SK-N-SH (cell line): ENCODE measurements at regions not wholly inside any gene's neighbourhood (a gene's known extent, or its start where the extent isn't known, plus 50 kb on each side); places are given as distances from the start of the nearest gene placed in this dataset.

Source experiments
- CTCF ChIA-PET: fragments of 300-600, 350-600 bp; formaldehyde crosslinking; extraction: SDS; loops from one replicate; lab custom pipeline; 2021; lab: Yijun Ruan, JAX
- POLR2A ChIA-PET: fragments of 350-600 bp; sonication (Branson Sonifier 250); formaldehyde crosslinking; extraction: SDS; loops from one replicate; lab custom pipeline; 2020; ENCODE audit warnings: antibody characterized with exemption, inconsistent platforms; lab: Yijun Ruan, JAX
- DNase-seq: peaks from one replicate; pipeline ENCODE4 v3.0.0; 2012
- H2AFZ ChIP-seq: fragments of 200-600 bp; sonication (generic); 2 replicates; pipeline ENCODE4 v1.8.1; 2016; ENCODE audit warnings: antibody characterized with exemption, mild to moderate bottlenecking, low read depth
- H3F3A ChIP-seq: fragments of 200-600 bp; sonication (generic); replicated peaks from 2 replicates; pipeline ENCODE3; 2016; ENCODE audit warnings: antibody characterized with exemption, mild to moderate bottlenecking; ENCODE audit not compliant: insufficient read depth
- H3K27ac ChIP-seq, 2 experiments: fragments of 200-500 bp in 1 of 2; fragments of 200-600 bp in 1 of 2; sonication (Bioruptor generic) in 1 of 2; sonication (generic), shearing (Covaris generic) in 1 of 2; 2 replicates each; pipeline versions ENCODE4 v1.5.1 to v1.6.1; 2014 to 2016; ENCODE audit warnings: low read depth in 2 of 2, inconsistent platforms in 1 of 2, low read length in 1 of 2, mild to moderate bottlenecking in 1 of 2, mixed read lengths in 1 of 2
- H3K27me3 ChIP-seq: fragments of 200-600 bp; sonication (generic), shearing (Covaris generic); 2 replicates; pipeline ENCODE4 v1.6.1; 2016; ENCODE audit warnings: mixed run types; ENCODE audit not compliant: insufficient read depth
- H3K36me3 ChIP-seq, 2 experiments: fragments of 200-500 bp in 1 of 2; fragments of 200-600 bp in 1 of 2; sonication (Bioruptor generic) in 1 of 2; sonication (generic) in 1 of 2; replicated peaks in 1 of 2; 2 replicates each; pipeline versions ENCODE3 to v1.5.1; 2014 to 2016; ENCODE audit warnings: low read length in 1 of 2, mild to moderate bottlenecking in 1 of 2; ENCODE audit not compliant: insufficient read depth in 2 of 2, control insufficient read depth in 1 of 2
- H3K4me1 ChIP-seq, 2 experiments: fragments of 200-500 bp in 1 of 2; fragments of 200-600 bp in 1 of 2; sonication (Bioruptor generic) in 1 of 2; sonication (generic), shearing (Covaris generic) in 1 of 2; 2 replicates each; pipeline versions ENCODE4 v1.5.1 to v1.6.1; 2014 to 2016; ENCODE audit warnings: low read depth in 1 of 2, low read length in 1 of 2, mixed run types in 1 of 2; ENCODE audit not compliant: insufficient read depth in 2 of 2, control insufficient read depth in 1 of 2
- H3K4me2 ChIP-seq: fragments of 200-600 bp; sonication (generic), shearing (Covaris generic); 2 replicates; pipeline ENCODE4 v1.6.1; 2017; ENCODE audit warnings: mixed run types
- H3K4me3 ChIP-seq, 2 experiments: fragments of 200-500 bp in 1 of 2; fragments of 200-600 bp in 1 of 2; sonication (Bioruptor generic) in 1 of 2; sonication (generic), shearing (Covaris generic) in 1 of 2; 2 replicates each; pipeline versions ENCODE4 v1.5.1 to v1.8.1; 2014 to 2016; ENCODE audit warnings: low read depth in 2 of 2, inconsistent platforms in 1 of 2, low read length in 1 of 2, mild to moderate bottlenecking in 1 of 2, mixed read lengths in 1 of 2, moderate library complexity in 1 of 2
- H3K79me2 ChIP-seq: fragments of 200-600 bp; sonication (generic); 2 replicates; pipeline ENCODE4 v1.8.1; 2017; ENCODE audit warnings: mild to moderate bottlenecking; ENCODE audit not compliant: insufficient read depth
- H3K9ac ChIP-seq: fragments of 200-600 bp; sonication (generic); 2 replicates; pipeline ENCODE4 v1.6.1; 2017; ENCODE audit warnings: mixed run types
- H3K9me2 ChIP-seq: fragments of 200-600 bp; sonication (generic); 2 replicates; pipeline ENCODE4 v1.6.1; 2017; ENCODE audit warnings: mixed run types
- H3K9me3 ChIP-seq: fragments of 200-600 bp; sonication (generic); 2 replicates; pipeline ENCODE4 v1.6.1; 2017; ENCODE audit warnings: mixed run types, mild to moderate bottlenecking, moderate library complexity
- H4K20me1 ChIP-seq: fragments of 200-600 bp; sonication (generic); 2 replicates; pipeline ENCODE4 v1.6.1; 2017; ENCODE audit warnings: mild to moderate bottlenecking, mixed run types; ENCODE audit not compliant: insufficient read depth
- ELF1 ChIP-seq: IDR thresholded peaks from 2 replicates; pipeline ENCODE4 v1.4.0; 2012
- FOSL2 ChIP-seq: IDR thresholded peaks from 2 replicates; pipeline ENCODE4 v1.4.0; 2012; ENCODE audit warnings: low read depth, mild to moderate bottlenecking, moderate library complexity, borderline replicate concordance
- FOXJ3 ChIP-seq: sonication (generic); formaldehyde crosslinking; IDR thresholded peaks from 2 replicates; pipeline ENCODE4 v1.5.1; 2020; ENCODE audit warnings: mild to moderate bottlenecking, missing genetic modification reagents
- FOXM1 ChIP-seq: IDR thresholded peaks from 2 replicates; pipeline ENCODE4 v1.4.0; 2012; ENCODE audit warnings: low read depth, mild to moderate bottlenecking
- GABPA ChIP-seq: IDR thresholded peaks from 2 replicates; pipeline ENCODE4 v1.4.0; 2012; ENCODE audit warnings: low read depth, mild to moderate bottlenecking
- JUND ChIP-seq: IDR thresholded peaks from 2 replicates; pipeline ENCODE4 v1.4.0; 2012
- NFIC ChIP-seq: IDR thresholded peaks from 2 replicates; pipeline ENCODE4 v1.4.0; 2012; ENCODE audit warnings: borderline replicate concordance
- POLR2AphosphoS5 ChIP-seq: IDR thresholded peaks from 2 replicates; pipeline ENCODE4 v1.6.1; 2012; ENCODE audit warnings: low read depth, low read length
- RCOR1 ChIP-seq: fragments of 150-350 bp; IDR thresholded peaks from 2 replicates; pipeline ENCODE4 v1.6.1; 2017; ENCODE audit warnings: antibody characterized with exemption, low read length
- RFX5 ChIP-seq: IDR thresholded peaks from 2 replicates; pipeline ENCODE4 v1.6.1; 2012; ENCODE audit warnings: mild to moderate bottlenecking, improper control_type of control experiment, low read length
- SIN3A ChIP-seq: IDR thresholded peaks from 2 replicates; pipeline ENCODE4 v1.6.1; 2012; ENCODE audit warnings: low read depth, mild to moderate bottlenecking, low read length, moderate library complexity, borderline replicate concordance
- TCF12 ChIP-seq: IDR thresholded peaks from 2 replicates; pipeline ENCODE4 v1.4.0; 2012
- TEAD4 ChIP-seq: IDR thresholded peaks from 2 replicates; pipeline ENCODE4 v1.4.0; 2012; ENCODE audit warnings: mild to moderate bottlenecking, borderline replicate concordance; ENCODE audit not compliant: insufficient read depth
- USF1 ChIP-seq: IDR thresholded peaks from 2 replicates; pipeline ENCODE4 v1.4.0; 2012; ENCODE audit warnings: low read depth, borderline replicate concordance
- WGBS: methylation state at CpG from one replicate; pipeline ENCODE4 v1.1.6; 2017; ENCODE audit warnings: low lambda C conversion rate; 5-methylcytosine and 5-hydroxymethylcytosine counted together
- TF ChIP-seq, protein P1 (sequence below): IDR thresholded peaks from 2 replicates; pipeline ENCODE4; 2012
- TF ChIP-seq, protein P2 (sequence below): IDR thresholded peaks from 2 replicates; pipeline ENCODE4 v1.4.0; 2012; ENCODE audit warnings: low read depth

DNA sequence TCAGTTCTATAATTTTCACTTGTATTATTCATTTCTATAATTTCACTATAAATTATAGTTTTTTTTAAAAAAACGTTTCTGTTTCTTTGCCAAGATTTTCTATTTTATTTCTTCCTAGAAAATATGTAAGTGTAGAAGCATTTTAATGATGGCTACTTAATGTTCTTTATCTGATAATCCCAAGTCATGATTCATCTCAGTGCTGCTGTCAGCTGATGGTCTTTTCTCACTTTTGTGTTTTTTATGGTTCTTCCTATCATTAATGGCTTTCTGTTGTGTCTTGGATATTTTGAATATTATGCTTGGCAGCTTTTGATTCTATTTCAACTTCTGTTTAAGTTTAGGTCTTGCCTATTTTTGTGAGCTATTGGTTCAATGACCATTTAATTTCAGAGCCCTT, 268.6 kb downstream of the BAMBI start:
- ChIA-PET CTCF (interaction anchor here (2.0 kb wide), 1 partner anchor 18 kb away, joined by 5 read pairs; no protein-coding TSS in a partner anchor), POLR2A (no interaction called here)
- DNase-seq = no peak
- Histone ChIP-seq H3K4me2 (0 out of 2 replicates have a peak overlapping the region, but pooled peaks have one; percentile 2), H3F3A (peaks cover 11% of the 10 kb centered on the region), H4K20me1 (no peaks in the 10 kb centered on the region), H3K4me3 (no peak overlapping the region), H3K27ac (peak overlapping the region in 1 of 2 experiments; percentile 59; a peak in 2 of 4 replicates), H3K36me3 (no peaks in the 10 kb centered on the region), H3K4me1 (peaks cover 0 to 8% of the 10 kb centered on the region in 2 experiments; a peak in 1 of 4 replicates), H3K9ac (no peak overlapping the region), H2AFZ (no peak overlapping the region), H3K27me3 (no peaks in the 10 kb centered on the region), H3K9me2 (no peaks in the 10 kb centered on the region), H3K9me3 (peaks cover 10% of the 10 kb centered on the region), H3K79me2 (no peaks in the 10 kb centered on the region)
- WGBS = 0% methylated on average over 1 of the region's 1 CpG
- no peak for TF ChIP-seq GABPA
- TF ChIP-seq, protein P1, sequence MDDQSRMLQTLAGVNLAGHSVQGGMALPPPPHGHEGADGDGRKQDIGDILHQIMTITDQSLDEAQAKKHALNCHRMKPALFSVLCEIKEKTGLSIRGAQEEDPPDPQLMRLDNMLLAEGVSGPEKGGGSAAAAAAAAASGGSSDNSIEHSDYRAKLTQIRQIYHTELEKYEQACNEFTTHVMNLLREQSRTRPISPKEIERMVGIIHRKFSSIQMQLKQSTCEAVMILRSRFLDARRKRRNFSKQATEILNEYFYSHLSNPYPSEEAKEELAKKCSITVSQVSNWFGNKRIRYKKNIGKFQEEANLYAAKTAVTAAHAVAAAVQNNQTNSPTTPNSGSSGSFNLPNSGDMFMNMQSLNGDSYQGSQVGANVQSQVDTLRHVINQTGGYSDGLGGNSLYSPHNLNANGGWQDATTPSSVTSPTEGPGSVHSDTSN = peak; percentile 14; the same call in 1 of the 2 replicates

DNA sequence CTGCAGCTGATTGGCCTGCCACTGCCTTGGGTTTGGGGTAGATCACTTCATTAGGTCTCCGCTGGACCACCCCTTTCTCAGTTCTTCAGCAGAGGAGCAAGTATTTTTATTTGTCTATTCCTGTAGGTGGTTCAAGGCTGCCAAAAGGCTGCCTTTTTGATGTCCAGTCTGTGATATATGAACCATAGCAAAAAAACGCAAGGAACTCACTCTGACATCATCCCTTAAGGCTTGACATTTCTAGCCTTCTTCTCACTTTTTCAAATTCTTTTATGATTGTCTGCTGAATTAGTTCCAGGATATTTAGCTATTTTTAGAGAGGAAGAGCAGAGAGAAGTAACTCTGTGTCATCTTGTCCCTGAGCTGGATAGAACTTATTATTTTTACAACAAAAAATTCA, 269.2 kb downstream of the BAMBI start:
- Histone ChIP-seq H3K4me2 (0 out of 2 replicates have a peak overlapping the region, but pooled peaks have one; percentile 2), H3K9ac (no peak overlapping the region), H3K4me3 (no peak overlapping the region)

More for the DNA sequence above, 269.2 kb downstream of the BAMBI start:
- CTCF ChIA-PET = no interaction called here
- Histone ChIP-seq H3K36me3 (no peaks in the 10 kb centered on the region), H3K27me3 (no peaks in the 10 kb centered on the region), H3K79me2 (no peaks in the 10 kb centered on the region), H3K27ac (peak overlapping the region in 1 of 2 experiments; percentile 59; a peak in 2 of 4 replicates), H3F3A (peaks cover 11% of the 10 kb centered on the region), H3K4me1 (peaks cover 0 to 8% of the 10 kb centered on the region in 2 experiments; a peak in 1 of 4 replicates), H2AFZ (no peak overlapping the region), H3K9me2 (no peaks in the 10 kb centered on the region), H4K20me1 (no peaks in the 10 kb centered on the region), H3K9me3 (peaks cover 10% of the 10 kb centered on the region)
- DNase-seq = no peak
- TF ChIP-seq, protein P1 = peak; percentile 71
- TF ChIP-seq TCF12 (peak; percentile 46; the same call in 1 of the 2 replicates), RCOR1 (no peak), FOXJ3 (CRISPR knock-in tag) (no peak), USF1 (no peak), ELF1 (no peak), GABPA (no peak), FOXM1 (no peak), SIN3A (no peak), RFX5 (no peak), JUND (peak; percentile 38; the same call in 1 of the 2 replicates), TEAD4 (0 out of 2 replicates have a peak, but pooled peaks have one; percentile 10), POLR2AphosphoS5 (no peak), FOSL2 (peak; percentile 48; the same call in 1 of the 2 replicates), NFIC (peak; percentile 20; the same call in 1 of the 2 replicates)
- TF ChIP-seq, protein P2, sequence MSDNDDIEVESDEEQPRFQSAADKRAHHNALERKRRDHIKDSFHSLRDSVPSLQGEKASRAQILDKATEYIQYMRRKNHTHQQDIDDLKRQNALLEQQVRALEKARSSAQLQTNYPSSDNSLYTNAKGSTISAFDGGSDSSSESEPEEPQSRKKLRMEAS = no peak
- POLR2A ChIA-PET = no interaction called here
- WGBS = 37% methylated on average over 2 of the region's 2 CpGs
